HL-60 (cell line): ENCODE measurements at regions not wholly inside any gene's neighbourhood (a gene's known extent, or its start where the extent isn't known, plus 50 kb on each side); places are given as distances from the start of the nearest gene placed in this dataset.

Experiments
- DNase-seq, 2 experiments: peaks; one replicate each; pipeline ENCODE4 v3.0.0-alpha.2; 2010 to 2020; ENCODE audit warnings: low read depth in 1 of 2, low spot score in 1 of 2
- H3K27ac ChIP-seq: fragments of 250-450 bp; sonication (Bioruptor Pico); replicated peaks from 2 replicates; pipeline ENCODE4 v1.5.1; 2020; ENCODE audit warnings: mild to moderate bottlenecking, moderate library complexity
- H3K27me3 ChIP-seq: fragments of 250-450 bp; sonication (Bioruptor Pico); 2 replicates; pipeline ENCODE4 v1.5.1; 2021; ENCODE audit warnings: mild to moderate bottlenecking, moderate library complexity; ENCODE audit not compliant: insufficient read depth, poor library complexity, severe bottlenecking
- H3K4me3 ChIP-seq: replicated peaks from 2 replicates; pipeline ENCODE4 v1.5.1; 2011; ENCODE audit warnings: mild to moderate bottlenecking, control low read depth, low read length; ENCODE audit not compliant: insufficient read depth
- CTCF ChIP-seq: IDR thresholded peaks from one replicate; pipeline ENCODE4 v1.5.1; 2011; ENCODE audit warnings: low read length, control low read depth, inconsistent platforms; ENCODE audit not compliant: insufficient read depth
- GABPA ChIP-seq: IDR thresholded peaks from 2 replicates; pipeline ENCODE4 v1.6.1; 2012; ENCODE audit warnings: low read depth
- POLR2AphosphoS5 ChIP-seq: IDR thresholded peaks from 2 replicates; pipeline ENCODE4 v1.6.1; 2012; ENCODE audit warnings: low read depth
- REST ChIP-seq: IDR thresholded peaks from 2 replicates; pipeline ENCODE4 v1.6.1; 2012; ENCODE audit warnings: low read depth; ENCODE audit not compliant: insufficient replicate concordance
- SPI1 ChIP-seq: IDR thresholded peaks from 2 replicates; pipeline ENCODE4 v1.6.1; 2012; ENCODE audit warnings: low read depth, mild to moderate bottlenecking, borderline replicate concordance

- no peak overlapping the region for H3K27ac ChIP-seq
- H3K4me3 ChIP-seq: no peak overlapping the region
- H3K27me3 ChIP-seq: no peaks in the 10 kb centered on the region
- no peak for TF ChIP-seq CTCF
- TF ChIP-seq REST: no peak
- TF ChIP-seq SPI1: no peak
- TF ChIP-seq POLR2AphosphoS5: no peak
- TF ChIP-seq GABPA: no peak
- no peak for DNase-seq
Measured at GRCh38 chr3:139291276-139292051, 52.4 kb upstream of the MRPS22 start.

GRCh38 chr3:139292192-139292591 is 51.6 kb upstream of the MRPS22 start:
- Histone ChIP-seq H3K4me3 (no peak overlapping the region), H3K27me3 (no peaks in the 10 kb centered on the region), H3K27ac (no peak overlapping the region)
- TF ChIP-seq REST (no peak), SPI1 (no peak), GABPA (no peak), POLR2AphosphoS5 (no peak), CTCF (no peak)
- DNase-seq: no peak

- no peak overlapping the region for H3K27ac ChIP-seq
- no peaks in the 10 kb centered on the region for H3K27me3 ChIP-seq
- no peak overlapping the region for H3K4me3 ChIP-seq
- TF ChIP-seq SPI1 (no peak), POLR2AphosphoS5 (no peak), CTCF (no peak), REST (no peak), GABPA (no peak)
- DNase-seq: no peak
Measured at GRCh38 chr3:139292711-139293664, 50.8 kb upstream of the MRPS22 start.
